ENCODE measurements at regions not wholly inside any gene's neighbourhood (a gene's known extent, or its start where the extent isn't known, plus 50 kb on each side); places are given as distances from the start of the nearest gene placed in this dataset.

DNA sequence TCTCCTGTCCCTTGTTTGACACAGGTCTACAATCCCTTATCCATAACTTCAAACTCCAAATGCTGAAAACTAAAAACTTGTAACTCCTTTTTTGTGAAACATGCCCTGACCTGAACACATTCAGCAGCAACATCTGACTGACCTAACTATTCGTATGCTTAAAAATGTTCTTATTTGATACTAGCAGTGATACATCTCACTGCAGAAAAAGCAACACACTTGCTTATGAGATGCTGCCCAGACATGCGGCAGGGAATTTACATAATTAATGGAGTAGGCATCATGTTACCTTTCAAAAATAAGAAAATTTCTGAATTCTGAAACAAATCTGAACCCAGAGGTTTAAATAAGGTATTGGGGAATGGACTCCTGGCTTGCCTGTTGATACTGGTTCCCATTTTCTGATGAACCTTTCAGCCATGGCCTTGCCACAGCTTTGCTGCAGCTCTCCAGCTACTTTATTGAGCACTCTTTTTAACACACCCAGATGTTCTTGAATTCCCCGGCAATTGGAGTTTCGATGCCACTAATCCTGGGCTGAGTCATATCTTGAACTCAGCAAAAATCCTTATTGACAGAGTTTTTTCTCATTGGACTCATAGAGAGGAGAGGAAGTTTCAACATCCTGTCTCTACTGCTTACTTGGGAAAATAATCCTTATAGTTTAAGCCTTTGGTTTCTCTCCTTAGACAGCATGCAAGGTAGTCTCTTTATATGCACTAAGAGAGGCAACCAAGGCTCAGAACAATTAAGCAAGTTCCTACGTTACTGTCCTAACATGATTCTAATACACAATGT is 296.6 kb upstream of the LMCD1 start:
- DNase-seq = no peak

DNA sequence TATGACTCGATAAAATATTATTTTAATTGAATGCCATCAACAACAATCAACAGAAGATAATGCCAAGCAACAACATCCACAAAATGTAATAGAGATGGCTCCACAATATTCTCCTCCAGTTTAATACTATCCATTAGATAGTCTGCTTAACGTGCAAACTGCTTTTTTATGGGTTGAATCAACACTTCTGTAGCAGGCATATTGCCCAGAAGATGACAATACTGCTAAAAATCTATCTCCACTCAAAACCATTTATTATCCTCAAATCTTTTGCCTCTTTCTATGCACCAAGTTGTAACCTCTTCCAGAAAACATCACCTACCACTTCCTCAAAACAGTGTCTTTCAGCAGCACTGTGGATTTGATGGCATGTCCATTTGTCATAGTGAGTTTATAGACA is 295.7 kb upstream of the LMCD1 start:
- no peak for DNase-seq

DNA sequence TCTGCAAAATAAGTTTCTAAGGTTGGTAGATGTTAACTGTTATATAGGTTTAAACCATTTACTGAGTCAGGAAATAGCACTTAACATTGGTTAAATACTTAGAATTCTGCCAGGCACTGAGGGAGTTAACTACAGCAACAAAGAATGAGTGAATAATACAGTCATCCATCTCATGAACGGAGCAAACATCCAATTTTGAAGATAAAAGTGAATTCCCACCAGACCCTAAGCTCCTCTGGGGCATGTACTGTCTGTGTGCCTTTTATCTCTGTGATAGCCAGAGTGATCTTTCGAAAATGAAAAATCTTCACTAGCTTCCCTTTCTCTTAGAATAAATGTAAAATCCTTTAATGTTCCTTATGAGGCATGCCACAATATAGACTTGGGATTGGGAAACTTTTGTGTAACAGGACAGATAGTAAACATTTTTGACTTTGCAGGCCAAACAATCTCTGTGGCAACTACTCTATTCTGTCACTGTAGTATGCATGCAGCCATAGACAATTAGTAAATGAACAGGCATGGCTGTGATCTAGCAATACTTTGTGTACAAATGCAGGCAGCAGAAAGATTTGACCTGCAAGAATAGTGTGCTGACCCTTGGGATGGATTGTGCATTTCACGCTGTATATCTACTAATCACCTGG is 294.5 kb upstream of the LMCD1 start:
- DNase-seq = no peak

DNA sequence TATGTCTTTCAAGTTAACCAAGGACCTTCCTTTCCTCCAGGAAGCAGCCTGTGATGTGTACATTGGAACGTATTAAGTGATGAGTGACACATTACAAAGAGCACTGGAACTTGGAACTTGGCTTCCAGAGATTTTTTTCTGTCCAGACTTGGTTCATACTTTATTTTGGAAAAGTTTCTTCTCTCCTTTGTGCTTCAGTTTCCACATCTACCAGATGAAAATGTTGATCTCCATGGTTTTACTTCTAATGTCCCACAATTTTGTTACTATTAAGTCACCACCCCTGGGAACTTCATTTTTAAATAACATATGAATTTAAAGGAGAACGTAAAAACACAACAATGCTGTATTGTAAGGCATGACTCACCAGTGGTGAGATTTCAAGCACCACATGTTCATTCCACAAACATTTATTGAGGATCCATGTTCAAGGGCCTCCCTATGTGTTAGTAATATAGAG is 290.7 kb upstream of the LMCD1 start:
- DNase-seq = no peak

DNA sequence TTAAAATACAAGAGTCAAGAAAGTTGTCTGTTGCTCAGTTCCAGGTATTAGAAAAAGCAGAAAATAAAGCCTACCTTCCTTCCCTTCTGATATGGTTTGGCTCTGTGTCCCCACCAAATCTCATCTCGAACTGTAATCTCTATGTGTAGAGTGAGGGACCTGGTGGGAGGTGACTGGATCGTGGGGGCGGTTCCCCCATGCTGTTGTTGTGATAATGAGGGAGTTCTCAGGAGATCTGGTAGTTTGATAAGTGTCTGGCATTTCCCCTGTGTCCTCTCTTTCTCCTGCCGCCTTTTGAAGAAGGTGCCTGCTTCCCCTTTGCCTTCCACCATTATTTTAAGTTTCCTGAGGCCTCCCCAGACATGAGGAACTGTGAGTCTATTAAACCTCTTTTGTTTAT is 288.8 kb upstream of the LMCD1 start:
- DNase-seq = no peak

DNA sequence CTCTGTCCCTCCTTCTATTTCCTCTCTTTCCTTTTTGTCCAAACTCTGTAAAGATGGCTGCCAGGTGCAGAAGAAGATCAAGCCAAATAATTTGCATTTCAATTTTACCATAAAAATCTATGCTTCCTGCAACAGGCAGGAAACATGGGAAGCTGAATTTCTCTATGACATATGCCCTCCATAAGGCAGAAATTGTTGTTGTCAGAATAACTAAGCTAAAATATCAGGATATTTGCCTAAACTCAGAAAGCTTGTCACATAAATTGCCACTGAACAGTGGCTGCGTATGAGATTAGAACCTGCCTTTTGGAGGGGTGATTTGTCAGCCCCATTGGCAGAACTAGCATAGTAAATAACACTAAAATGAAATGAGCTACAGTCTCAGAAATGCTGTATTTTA is 288.3 kb upstream of the LMCD1 start:
- no peak for DNase-seq

DNA sequence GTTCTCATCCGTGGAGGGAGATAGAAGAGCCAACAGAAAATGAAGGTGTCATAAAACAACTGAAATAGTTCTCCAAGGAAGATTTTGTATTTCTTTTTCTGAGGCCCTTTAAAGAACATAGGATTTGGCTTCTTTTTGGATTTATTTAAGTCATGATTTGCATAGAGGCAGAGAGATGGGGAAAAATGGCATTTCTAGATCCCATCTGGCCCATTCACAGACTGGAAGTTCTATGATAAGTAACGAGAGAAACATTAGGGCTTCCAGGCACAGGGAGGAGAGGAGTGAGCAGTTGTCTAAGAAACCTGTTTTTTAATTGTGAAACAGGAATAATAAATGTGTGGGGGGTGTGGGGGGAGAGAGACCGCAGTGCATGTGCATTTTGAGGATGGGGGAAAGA is 285.8 kb upstream of the LMCD1 start:
- DNase-seq = no peak

DNA sequence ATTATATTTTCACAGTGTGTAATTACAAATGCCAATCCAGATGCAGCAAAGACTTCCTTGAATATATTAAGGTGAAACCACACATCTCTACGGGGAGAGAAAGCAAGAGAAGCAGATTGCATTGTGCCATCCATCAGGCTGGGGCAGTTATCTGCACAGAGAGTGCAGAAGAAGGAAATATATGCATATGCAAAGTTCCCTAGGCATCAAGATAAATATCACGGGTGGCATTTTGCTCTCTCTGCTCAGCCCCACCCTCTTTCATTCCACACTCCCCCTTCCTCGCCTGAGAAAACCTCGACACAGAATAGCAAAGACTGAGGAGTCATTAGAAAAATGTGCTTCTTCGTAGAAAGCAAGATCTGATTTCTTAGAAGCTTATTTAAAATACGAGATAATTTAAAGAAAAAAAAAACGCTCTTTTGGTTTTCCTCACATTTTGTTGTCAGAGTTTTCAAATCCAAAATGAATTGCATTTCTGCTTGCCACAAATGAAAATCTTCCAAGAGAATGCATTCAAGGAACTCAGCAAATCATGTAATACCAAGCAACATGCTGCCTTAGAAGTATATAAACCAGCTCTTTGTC is 283.2 kb upstream of the LMCD1 start:
- no peak for DNase-seq

DNA sequence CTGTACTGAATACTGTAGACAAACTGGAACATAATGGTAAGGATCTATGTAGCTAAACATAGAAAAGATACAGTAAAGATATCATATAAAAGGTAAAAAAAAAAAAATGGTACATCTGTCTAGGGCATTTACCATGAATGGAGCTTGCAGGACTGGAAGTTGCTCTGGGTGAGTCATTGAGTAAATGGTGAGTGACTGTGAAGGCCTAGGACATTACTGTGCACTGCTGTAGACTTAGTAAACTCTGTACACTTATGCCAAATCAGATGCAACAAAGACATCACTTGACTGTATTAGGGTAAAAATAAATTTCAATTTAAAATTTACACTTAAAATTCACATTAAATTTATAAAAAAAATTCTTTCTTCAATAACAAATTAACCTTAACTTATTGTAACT is 281.3 kb upstream of the LMCD1 start:
- no peak for DNase-seq

DNA sequence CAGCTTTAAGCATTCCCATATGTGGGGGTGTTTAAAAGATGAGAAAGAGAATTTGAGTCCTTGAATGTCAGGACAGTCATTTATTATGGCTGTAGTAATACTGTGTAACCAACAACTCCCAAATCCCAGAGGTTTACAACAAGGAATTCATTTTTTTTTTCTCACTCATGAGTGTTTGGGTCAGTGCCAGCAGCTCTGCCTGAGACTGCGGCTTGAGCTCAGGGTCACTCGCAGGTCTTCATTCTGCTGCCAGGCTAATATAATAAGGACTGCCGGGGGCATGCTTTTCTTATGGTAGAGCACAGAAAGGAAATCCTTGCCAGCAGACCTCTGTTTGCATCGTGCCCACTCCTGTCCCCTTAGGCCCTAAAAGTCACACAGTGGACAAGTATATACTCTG is 277.9 kb upstream of the LMCD1 start:
- no peak for DNase-seq

DNA sequence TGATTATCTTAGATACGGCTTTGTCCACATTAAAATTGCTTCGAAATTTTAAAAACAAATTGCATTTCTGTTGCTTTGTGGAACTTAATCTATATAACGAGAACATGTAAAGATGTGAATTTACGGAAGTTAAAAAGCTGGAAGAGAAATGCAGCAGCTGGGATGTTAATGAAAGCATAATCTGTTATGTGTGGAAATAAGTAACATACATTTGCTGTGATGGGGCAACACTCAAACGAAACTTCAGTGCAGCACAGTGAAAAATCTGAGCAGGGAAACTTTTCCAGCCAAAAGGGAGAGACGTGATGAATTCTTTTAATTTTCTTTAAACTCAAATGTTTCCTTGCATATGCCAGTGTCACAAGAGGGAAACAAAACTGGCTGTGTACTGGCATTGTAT is 276.7 kb upstream of the LMCD1 start:
- DNase-seq = no peak

DNA sequence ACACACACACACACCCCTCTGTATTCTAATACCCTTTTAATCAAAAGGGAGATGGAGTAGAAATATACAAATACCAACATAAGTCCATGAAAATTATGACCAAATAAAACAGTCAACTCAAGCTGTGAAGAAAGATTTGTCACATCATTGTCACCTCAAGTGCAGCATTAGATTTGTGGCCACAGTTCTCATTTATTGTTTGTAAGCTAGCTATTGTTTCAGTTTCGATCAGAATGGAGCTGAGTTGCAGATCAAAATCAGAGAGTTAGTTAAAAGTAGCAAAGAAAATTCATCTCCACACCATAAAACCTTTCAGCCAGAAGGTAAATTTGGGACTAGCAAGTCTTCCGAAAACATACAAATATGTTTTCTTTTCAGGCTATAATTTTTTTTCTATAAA is 267.7 kb upstream of the LMCD1 start:
- no peak for DNase-seq

DNA sequence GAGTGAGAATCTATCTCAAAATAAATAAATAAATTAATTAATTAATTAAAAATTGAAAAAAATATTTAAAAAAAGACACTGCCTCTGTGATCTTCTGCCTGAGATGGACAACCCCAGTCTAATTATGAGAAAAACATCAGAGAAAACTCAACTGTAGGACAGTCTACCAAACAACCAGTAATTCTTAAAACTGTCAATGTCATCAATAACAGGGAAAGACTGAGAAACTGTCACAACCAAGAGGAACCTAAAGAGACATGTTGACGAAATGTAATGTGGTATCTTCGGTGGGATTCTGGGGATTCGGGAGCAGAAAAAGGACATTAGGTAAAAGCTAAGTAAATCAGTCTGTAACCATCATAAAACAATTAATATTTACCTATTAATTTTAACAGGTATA is 265.4 kb upstream of the LMCD1 start:
- no peak for DNase-seq

DNA sequence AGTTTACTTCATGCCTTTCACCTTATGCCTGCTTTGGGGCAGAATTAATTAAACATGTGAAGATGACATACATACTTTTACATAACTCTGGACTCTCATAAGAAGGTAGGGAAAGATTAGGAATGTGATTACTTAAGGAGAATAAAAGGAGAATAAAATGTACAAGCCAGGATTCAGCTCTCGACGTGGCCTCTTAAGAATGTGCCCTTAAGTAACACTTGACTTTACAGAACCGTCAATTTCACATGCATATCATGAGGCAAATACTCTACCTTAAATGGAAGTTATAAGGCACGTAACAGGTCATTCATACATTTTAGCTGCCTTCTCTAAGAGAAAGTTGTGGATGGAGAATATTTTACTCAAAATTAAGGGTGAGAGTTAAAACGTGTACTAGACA is 263.7 kb upstream of the LMCD1 start:
- no peak for DNase-seq

DNA sequence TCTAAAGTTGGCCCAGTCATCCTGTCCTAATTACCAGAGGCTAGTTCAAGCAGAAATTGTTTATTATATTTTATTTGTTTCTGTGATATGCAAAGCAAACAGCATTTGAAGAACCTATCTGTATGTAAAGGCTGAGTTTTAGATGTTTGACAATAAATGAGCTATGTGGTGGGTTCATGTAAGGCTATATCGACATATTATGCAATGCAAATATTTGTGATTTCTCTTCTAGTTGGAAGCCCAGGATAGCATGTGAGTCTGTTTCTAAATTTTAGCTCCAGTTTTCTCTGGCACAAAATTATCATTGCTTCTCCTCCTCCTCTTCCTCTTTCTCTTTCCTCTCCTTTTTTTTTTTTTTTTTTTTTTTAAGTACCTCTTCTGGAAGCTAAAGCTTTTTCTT is 263.2 kb upstream of the LMCD1 start:
- DNase-seq = no peak

DNA sequence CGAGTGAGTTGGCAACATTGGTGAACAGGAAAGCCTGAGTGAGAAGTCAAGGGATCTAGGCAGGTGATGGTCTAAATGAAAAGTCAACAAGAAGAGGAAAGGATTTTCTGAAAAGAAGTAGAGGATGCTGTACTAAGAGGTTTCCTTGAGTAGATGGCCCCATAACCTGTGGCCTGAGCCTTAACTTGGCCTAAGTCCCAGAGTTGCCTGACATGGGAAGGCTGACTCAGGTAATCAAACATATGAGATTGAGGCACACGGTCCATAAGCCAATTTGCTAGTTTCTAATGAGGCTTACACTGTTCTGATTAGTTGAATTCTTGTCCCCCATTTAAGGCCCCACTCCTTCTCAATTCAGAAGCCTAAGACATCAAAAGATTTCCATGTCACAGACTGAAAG is 262.5 kb upstream of the LMCD1 start:
- DNase-seq = no peak

DNA sequence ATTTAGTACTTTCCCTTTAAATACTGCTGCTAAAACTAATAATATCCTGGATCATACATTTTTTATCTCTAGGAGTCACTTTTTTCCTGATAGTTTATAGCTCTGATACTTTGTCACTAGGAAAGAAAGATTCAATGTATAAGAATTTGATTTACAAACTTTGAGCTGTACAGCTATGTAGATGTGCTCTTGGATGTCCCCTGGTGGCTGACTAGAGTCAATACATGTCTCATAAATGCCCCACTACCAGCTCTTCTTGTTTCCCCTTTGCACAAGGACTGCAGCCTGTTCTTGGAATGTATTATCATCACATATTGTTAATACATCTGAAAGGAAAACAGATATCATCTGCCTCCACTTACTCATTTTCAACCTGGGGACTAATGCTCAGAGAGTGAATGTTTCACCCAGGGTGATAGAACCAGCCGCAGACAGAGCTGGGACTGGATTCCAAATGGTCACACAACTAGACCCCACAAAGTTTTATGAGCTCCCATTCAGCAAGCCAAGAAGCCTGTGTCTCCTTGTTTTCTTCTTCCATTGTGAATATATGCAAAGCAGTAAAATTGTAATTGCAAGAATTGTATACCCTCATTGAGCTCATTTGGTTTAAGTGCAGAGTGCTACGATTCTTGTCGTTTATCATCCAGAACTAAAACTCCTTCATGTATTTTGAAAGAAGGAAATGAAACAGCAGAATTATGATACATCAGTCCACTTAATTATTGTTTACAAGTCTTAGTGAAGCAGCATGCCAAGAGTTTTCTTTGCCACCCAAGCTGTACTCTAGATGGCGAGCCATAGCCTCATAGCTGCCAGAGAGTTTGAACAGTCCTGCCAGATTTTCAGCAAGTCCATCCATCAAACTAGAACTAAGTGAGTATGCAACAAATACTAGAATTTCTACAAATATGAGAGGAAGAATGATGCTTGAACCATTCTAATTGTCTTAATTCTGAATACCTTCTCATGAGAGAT is 261.6 kb upstream of the LMCD1 start:
- peak; percentile 20 for DNase-seq

DNA sequence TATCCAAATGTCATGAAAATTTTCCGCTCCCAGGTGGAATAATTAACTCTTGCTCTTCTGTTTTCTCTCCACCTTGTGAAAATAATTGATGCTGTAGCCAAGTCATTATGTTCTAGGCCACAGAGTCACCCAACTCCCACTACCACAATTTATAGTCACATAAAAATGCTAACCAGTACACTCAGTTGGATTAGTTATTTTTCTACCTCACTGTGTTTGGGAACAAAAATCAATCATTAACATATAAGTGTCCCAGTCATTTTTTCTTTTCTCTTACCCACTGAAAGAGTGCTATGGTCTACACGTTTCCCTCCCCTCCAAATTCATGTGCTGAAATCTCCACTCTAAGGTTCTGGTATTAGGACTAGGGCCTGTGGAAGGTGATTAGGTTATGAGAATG is 255.6 kb upstream of the LMCD1 start:
- no peak for DNase-seq

DNA sequence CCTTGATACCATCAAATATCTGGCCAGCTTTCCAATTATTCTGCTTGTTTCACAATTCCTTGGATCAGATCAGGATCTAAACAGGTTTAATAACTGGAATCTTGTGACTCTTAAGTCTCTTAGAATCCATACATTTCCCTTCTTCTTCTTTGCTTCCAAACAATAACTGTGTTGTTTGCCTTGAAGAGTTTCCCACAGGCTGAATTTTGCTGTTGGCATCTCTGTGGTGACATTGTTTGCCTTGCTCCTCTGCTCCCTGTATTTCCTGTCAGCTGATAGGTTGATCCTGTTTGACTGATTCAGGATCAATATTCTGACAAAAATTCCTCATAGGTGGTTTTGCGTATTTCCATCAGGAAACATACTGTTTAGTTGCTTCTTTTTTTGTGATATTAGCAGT is 248.4 kb upstream of the LMCD1 start:
- no peak for DNase-seq

DNA sequence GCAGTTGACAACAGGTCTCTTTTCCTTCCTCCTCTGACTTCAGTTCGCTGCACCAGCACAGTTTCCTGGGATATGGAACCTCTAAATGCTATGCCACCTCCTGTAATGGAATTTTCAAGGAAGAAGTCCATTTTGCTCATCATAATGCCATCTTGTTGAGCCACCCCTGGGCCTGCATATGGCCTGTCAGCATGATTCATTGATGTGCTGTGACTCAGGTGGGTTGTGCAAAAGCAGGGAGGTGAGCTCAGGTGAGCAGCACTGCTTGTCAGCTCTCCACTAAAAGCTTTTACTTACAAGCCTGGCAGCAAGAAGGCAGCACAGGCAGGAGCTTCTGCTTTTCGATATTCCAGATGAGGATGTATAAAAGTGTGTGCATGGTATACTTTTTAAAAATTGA is 247.1 kb upstream of the LMCD1 start:
- DNase-seq = no peak

DNA sequence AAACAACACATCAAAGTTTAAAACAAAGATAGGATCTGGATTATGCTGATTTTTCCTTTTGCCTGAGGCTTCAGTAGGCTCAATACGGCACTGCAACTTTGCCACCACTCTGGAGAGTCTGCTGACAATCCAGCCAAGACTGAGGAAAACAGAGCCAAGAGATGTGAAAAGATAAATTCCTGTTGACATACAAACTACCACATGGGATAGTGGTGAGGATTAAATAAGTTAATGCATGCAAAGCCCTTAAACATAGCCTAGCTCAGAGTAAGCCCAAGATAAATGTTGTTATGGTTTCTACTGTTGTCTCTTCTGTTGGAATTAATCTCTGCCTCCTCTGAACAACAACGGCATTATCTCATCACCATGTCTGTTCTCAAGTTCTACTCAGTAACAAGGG is 245.9 kb upstream of the LMCD1 start:
- DNase-seq = no peak

DNA sequence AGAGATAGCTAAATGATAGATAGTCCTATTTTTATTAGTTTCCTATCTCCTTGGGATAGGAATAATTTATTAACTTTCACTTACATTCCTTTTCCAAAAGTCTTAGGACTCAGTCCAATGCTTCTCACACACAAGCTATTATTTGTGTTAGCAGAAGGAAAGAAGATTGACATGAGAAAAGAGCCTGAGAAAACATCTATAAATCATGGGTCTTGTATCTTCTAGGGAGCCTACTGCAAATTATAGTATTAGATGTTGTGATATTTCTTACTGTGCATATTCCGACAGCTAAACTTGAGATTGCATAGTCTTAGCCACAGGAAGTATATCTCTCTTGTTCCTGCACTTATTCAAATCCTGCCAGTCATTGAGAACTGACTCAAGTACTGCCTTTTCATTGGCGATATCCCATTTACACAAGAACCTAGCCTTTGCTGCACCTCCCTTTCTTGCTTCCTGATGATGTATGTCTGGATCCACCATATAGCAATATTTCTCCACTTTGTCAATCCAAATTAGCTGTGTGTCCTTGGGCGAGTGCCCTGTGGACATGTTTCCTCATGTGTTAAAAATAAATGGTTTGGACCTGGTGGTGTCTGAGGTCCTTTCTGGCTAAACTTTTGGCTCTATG is 245.1 kb upstream of the LMCD1 start:
- DNase-seq = no peak

DNA sequence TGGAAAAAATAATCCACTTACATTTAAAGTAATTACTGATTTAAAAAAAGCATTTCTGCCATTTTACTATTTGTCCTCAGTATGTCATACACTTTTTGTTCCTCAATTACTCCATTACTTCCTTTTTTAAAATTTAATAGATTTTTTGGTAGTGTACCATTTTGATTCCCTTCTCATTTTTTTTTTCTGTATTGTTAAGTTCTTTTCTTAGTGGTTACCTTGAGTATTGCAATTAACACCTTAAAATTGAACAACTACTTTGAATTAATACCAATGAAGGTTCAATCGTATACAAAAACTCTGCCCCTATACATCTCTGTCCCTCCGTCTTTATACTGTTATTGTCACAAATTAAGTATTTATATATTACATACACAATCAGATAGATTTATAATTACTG is 240.6 kb upstream of the LMCD1 start:
- no peak for DNase-seq
